RWPE2 (cell line): ENCODE measurements at regions not wholly inside any gene's neighbourhood (a gene's known extent, or its start where the extent isn't known, plus 50 kb on each side); places are given as distances from the start of the nearest gene placed in this dataset.

Experiments
- ATAC-seq: fragments of 200-7000 bp; cut with Tn5 transposase; 3 replicates; pipeline ENCODE4 v1.9.1; 2021; ENCODE audit warnings: low read depth
- DNase-seq: peaks from one replicate; pipeline ENCODE4 v3.0.0-alpha.2; 2020; ENCODE audit warnings: low spot score
- H3K27ac ChIP-seq: fragments of 450-650 bp; 2 replicates; pipeline ENCODE4 v1.5.1; 2017; ENCODE audit warnings: mild to moderate bottlenecking; ENCODE audit not compliant: poor library complexity, severe bottlenecking
- H3K27me3 ChIP-seq: fragments of 250-450 bp; sonication (Bioruptor Pico); 2 replicates; pipeline ENCODE4 v1.5.1; 2021; ENCODE audit warnings: mild to moderate bottlenecking, moderate library complexity; ENCODE audit not compliant: insufficient read depth, poor library complexity, severe bottlenecking
- H3K36me3 ChIP-seq: fragments of 250-450 bp; sonication (Bioruptor Pico); 2 replicates; pipeline ENCODE4 v1.5.1; 2020; ENCODE audit warnings: low read depth, mild to moderate bottlenecking, moderate library complexity
- H3K4me1 ChIP-seq: fragments of 250-450 bp; sonication (Bioruptor Pico); 2 replicates; pipeline ENCODE4 v1.5.1; 2021; ENCODE audit warnings: mild to moderate bottlenecking, moderate library complexity; ENCODE audit not compliant: insufficient read depth, poor library complexity, severe bottlenecking
- H3K4me3 ChIP-seq: fragments of 250-450 bp; sonication (Bioruptor Pico); 2 replicates; pipeline ENCODE4 v1.5.1; 2021; ENCODE audit warnings: mild to moderate bottlenecking, moderate library complexity; ENCODE audit not compliant: severe bottlenecking
- H3K9me3 ChIP-seq: fragments of 250-450 bp; sonication (Bioruptor Pico); 2 replicates; pipeline ENCODE4 v1.5.1; 2021; ENCODE audit warnings: mild to moderate bottlenecking, moderate library complexity; ENCODE audit not compliant: severe bottlenecking
- CTCF ChIP-seq: fragments of 450-650 bp; IDR thresholded peaks from one replicate; pipeline ENCODE4 v1.5.1; 2017; ENCODE audit warnings: mild to moderate bottlenecking, moderate library complexity; ENCODE audit not compliant: poor library complexity, severe bottlenecking

GRCh38 chr10:85527616-85528317 is 838.8 kb downstream of the GRID1 start:
- Histone ChIP-seq H3K27me3 (no peaks in the 10 kb centered on the region), H3K9me3 (peaks cover 7% of the 10 kb centered on the region), H3K36me3 (no peaks in the 10 kb centered on the region), H3K4me3 (no peak overlapping the region), H3K4me1 (peaks cover 15% of the 10 kb centered on the region), H3K27ac (peak overlapping the region; percentile 79)
- no peak for DNase-seq
- no peak for TF ChIP-seq CTCF
- peak; percentile 88 for ATAC-seq

DNA sequence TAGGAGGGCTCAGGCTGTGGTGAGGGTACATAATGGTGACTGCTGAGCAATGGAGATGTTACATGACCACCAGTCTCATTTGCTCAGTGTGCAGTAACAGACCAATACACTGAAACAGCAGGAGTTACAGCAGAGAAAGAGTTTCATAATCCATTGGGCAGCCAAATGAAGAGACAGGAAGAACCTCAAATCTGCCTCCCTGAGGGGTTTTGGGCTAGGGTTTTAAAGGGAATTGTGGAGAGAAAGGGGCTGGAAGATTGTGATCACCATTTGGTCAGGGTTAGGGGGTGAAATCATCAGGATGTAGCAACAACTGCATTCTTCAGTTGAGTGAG is 838.3 kb downstream of the GRID1 start:
- no peak for ATAC-seq
- no peak for TF ChIP-seq CTCF
- Histone ChIP-seq H3K4me1 (peaks cover 19% of the 10 kb centered on the region), H3K27me3 (no peaks in the 10 kb centered on the region), H3K36me3 (no peaks in the 10 kb centered on the region), H3K9me3 (peaks cover 7% of the 10 kb centered on the region), H3K27ac (peak overlapping the region; percentile 79), H3K4me3 (no peak overlapping the region)
- DNase-seq, result no peak

- H3K27ac ChIP-seq, result no peak overlapping the region
- no peak overlapping the region for H3K4me3 ChIP-seq
- H3K36me3 ChIP-seq, result no peaks in the 10 kb centered on the region
- DNase-seq (no peak), ATAC-seq (no peak)
- no peak for TF ChIP-seq CTCF
- peaks cover 7% of the 10 kb centered on the region for H3K9me3 ChIP-seq
- H3K27me3 ChIP-seq, result no peaks in the 10 kb centered on the region
- H3K4me1 ChIP-seq, result peaks cover 19% of the 10 kb centered on the region
Measured at GRCh38 chr10:85531706-85532105, 834.9 kb downstream of the GRID1 start.

- TF ChIP-seq CTCF, result no peak
- H3K36me3 ChIP-seq, result no peaks in the 10 kb centered on the region
- H3K27me3 ChIP-seq, result no peaks in the 10 kb centered on the region
- no peak overlapping the region for H3K4me3 ChIP-seq
- no peak overlapping the region for H3K27ac ChIP-seq
- ATAC-seq (0 out of 3 replicates have a peak, but pooled peaks have one; percentile 46), DNase-seq (no peak)
- H3K4me1 ChIP-seq, result peaks cover 11% of the 10 kb centered on the region
- peaks cover 7% of the 10 kb centered on the region for H3K9me3 ChIP-seq
Measured at GRCh38 chr10:85532773-85533172, 833.8 kb downstream of the GRID1 start.

DNA sequence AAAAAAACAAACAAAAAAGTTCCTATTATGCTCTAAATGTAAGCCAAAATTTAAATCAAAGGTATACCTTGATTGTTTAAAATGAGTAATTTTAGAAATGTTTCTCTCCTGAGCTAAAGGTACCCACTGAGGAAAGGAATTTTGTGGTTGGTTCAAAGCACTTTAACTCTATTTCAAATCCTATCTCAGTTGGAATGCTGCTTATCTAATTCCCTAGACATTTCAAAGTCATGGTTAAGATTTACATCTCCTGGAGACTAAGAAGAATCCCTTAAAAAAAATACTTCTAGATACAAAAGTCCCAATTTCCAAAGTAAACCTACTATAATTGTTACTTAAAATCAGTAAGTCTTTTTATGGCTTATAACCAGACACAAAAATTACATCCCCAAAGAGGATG is 830.7 kb downstream of the GRID1 start:
- Histone ChIP-seq H3K4me3 (no peak overlapping the region), H3K9me3 (no peaks in the 10 kb centered on the region), H3K36me3 (no peaks in the 10 kb centered on the region), H3K27me3 (no peaks in the 10 kb centered on the region), H3K4me1 (peaks cover 4% of the 10 kb centered on the region), H3K27ac (no peak overlapping the region)
- ATAC-seq (no peak), DNase-seq (no peak)
- no peak for TF ChIP-seq CTCF
